H1 (cell line): ENCODE measurements at regions not wholly inside any gene's neighbourhood (a gene's known extent, or its start where the extent isn't known, plus 50 kb on each side); places are given as distances from the start of the nearest gene placed in this dataset.

ENCODE experiments used
- CTCF ChIA-PET: fragments of 300-600 bp; sonication (Branson Sonifier 250); formaldehyde crosslinking; loops from one replicate; lab custom pipeline; 2021; ENCODE audit not compliant: partially characterized antibody; lab: Charles Lee
- POLR2A ChIA-PET: fragments of 300-600 bp; sonication (Branson Sonifier 250); formaldehyde crosslinking; loops from one replicate; lab custom pipeline; 2021; ENCODE audit warnings: inconsistent platforms; ENCODE audit not compliant: partially characterized antibody; lab: Charles Lee
- DNase-seq, 2 experiments: peaks; one replicate each; pipeline versions ENCODE4 v3.0.0 to v3.0.0-alpha.2; 2010 to 2022; ENCODE audit warnings: low spot score in 2 of 2, low read depth in 1 of 2, mixed read lengths in 1 of 2
- FAIRE-seq: peaks from 2 replicates; lab custom pipeline; 2011; peaks lifted over from hg19 to GRCh38; lab: Jason Lieb, UNC
- H2AFZ ChIP-seq: 2 replicates; pipeline ENCODE4 v1.8.1; 2012; ENCODE audit warnings: low read length, inconsistent platforms
- H2AK5ac ChIP-seq: 2 replicates; pipeline ENCODE4 v1.6.1; 2013; ENCODE audit warnings: low read depth, low read length
- H2BK120ac ChIP-seq: replicated peaks from 2 replicates; pipeline ENCODE3; 2013; ENCODE audit warnings: low read depth, low read length, inconsistent platforms
- H2BK12ac ChIP-seq: 2 replicates; pipeline ENCODE4 v1.6.1; 2013; ENCODE audit warnings: low read depth, low read length
- H2BK15ac ChIP-seq: 2 replicates; pipeline ENCODE4 v1.6.1; 2013; ENCODE audit warnings: low read length
- H2BK20ac ChIP-seq: 2 replicates; pipeline ENCODE4 v1.6.1; 2013; ENCODE audit warnings: low read length
- H2BK5ac ChIP-seq: 2 replicates; pipeline ENCODE4 v1.6.1; 2013; ENCODE audit warnings: low read depth, low read length
- H3K14ac ChIP-seq: 2 replicates; pipeline ENCODE4 v1.6.1; 2013; ENCODE audit warnings: inconsistent platforms; ENCODE audit not compliant: insufficient read length
- H3K18ac ChIP-seq: 2 replicates; pipeline ENCODE4 v1.6.1; 2013; ENCODE audit warnings: low read length; ENCODE audit errors: extremely low read depth
- H3K23ac ChIP-seq: 2 replicates; pipeline ENCODE4 v1.6.1; 2013; ENCODE audit warnings: inconsistent platforms; ENCODE audit not compliant: insufficient read length
- H3K23me2 ChIP-seq: 2 replicates; pipeline ENCODE4 v1.6.1; 2013; ENCODE audit warnings: low read depth, low read length
- H3K27ac ChIP-seq: 2 replicates; pipeline ENCODE4 v1.6.1; 2011; ENCODE audit warnings: low read depth, low read length, inconsistent platforms
- H3K27me3 ChIP-seq, 4 experiments: replicated peaks in 1 of 4; 1 replicate in 1 of 4; 2 replicates in 3 of 4; pipeline versions ENCODE4 v1.6.1 to v1.8.1; 2011 to 2013; ENCODE audit warnings: low read length in 3 of 4, mild to moderate bottlenecking in 3 of 4, inconsistent platforms in 2 of 4, mixed read lengths in 2 of 4, moderate library complexity in 1 of 4; ENCODE audit not compliant: control insufficient read depth in 3 of 4, insufficient read depth in 3 of 4; ENCODE audit errors: extremely low read depth in 1 of 4
- H3K36me3 ChIP-seq, 4 experiments: 2 replicates each; pipeline versions ENCODE4 v1.6.1 to v1.8.1; 2011 to 2013; ENCODE audit warnings: mild to moderate bottlenecking in 4 of 4, low read length in 3 of 4, moderate library complexity in 2 of 4, control low read depth in 1 of 4, inconsistent platforms in 1 of 4; ENCODE audit not compliant: insufficient read depth in 4 of 4, control insufficient read depth in 2 of 4
- H3K4ac ChIP-seq: replicated peaks from 2 replicates; pipeline ENCODE3; 2013; ENCODE audit warnings: low read length, low read depth, mixed read lengths, inconsistent platforms; ENCODE audit not compliant: insufficient read length
- H3K4me1 ChIP-seq, 4 experiments: replicated peaks in 1 of 4; 1 replicate in 1 of 4; 2 replicates in 3 of 4; pipeline versions ENCODE4 v1.6.1 to v1.8.1; 2011 to 2013; ENCODE audit warnings: low read length in 3 of 4, inconsistent platforms in 2 of 4, mixed read lengths in 1 of 4; ENCODE audit not compliant: insufficient read depth in 4 of 4, control insufficient read depth in 3 of 4
- H3K4me2 ChIP-seq, 2 experiments: 2 replicates each; pipeline versions ENCODE4 v1.6.1 to v1.8.1; 2011 to 2013; ENCODE audit warnings: low read depth in 2 of 2, low read length in 2 of 2, control low read depth in 1 of 2, inconsistent platforms in 1 of 2, mild to moderate bottlenecking in 1 of 2; ENCODE audit not compliant: insufficient read depth in 1 of 2
- H3K4me3 ChIP-seq, 4 experiments: fragments of 200-600, 300-600 bp in 1 of 4; sonication (generic), shearing (Covaris generic), sonication (Bioruptor Twin) in 1 of 4; 2 replicates each; pipeline versions ENCODE4 v1.5.1 to v1.8.1; 2011 to 2016; ENCODE audit warnings: low read length in 4 of 4, low read depth in 3 of 4, control low read depth in 2 of 4, inconsistent platforms in 2 of 4, mild to moderate bottlenecking in 2 of 4, mixed read lengths in 1 of 4, moderate library complexity in 1 of 4; ENCODE audit not compliant: insufficient read depth in 2 of 4; ENCODE audit errors: extremely low read depth in 1 of 4
- H3K56ac ChIP-seq: replicated peaks from 2 replicates; pipeline ENCODE3; 2013; ENCODE audit warnings: low read depth, mild to moderate bottlenecking, mixed read lengths, low read length, inconsistent platforms; ENCODE audit not compliant: insufficient read length
- H3K79me1 ChIP-seq: 2 replicates; pipeline ENCODE4 v1.6.1; 2013; ENCODE audit warnings: low read depth, low read length, control low read depth
- H3K79me2 ChIP-seq, 2 experiments: 2 replicates each; pipeline versions ENCODE4 v1.6.1 to v1.8.1; 2012 to 2013; ENCODE audit warnings: low read length in 2 of 2, mild to moderate bottlenecking in 2 of 2, inconsistent platforms in 1 of 2; ENCODE audit not compliant: insufficient read depth in 2 of 2, control insufficient read depth in 1 of 2
- H3K9ac ChIP-seq, 4 experiments: replicated peaks in 1 of 4; 1 replicate in 1 of 4; 2 replicates in 3 of 4; pipeline versions ENCODE4 v1.6.1 to v1.8.1; 2011 to 2013; ENCODE audit warnings: low read depth in 3 of 4, low read length in 3 of 4, control low read depth in 2 of 4, mild to moderate bottlenecking in 2 of 4, moderate library complexity in 2 of 4, inconsistent platforms in 1 of 4; ENCODE audit errors: extremely low read depth in 1 of 4
- H3K9me3 ChIP-seq, 2 experiments: 2 replicates each; pipeline versions ENCODE4 v1.6.1 to v1.8.1; 2012 to 2013; ENCODE audit warnings: mild to moderate bottlenecking in 2 of 2, moderate library complexity in 2 of 2, control low read depth in 1 of 2, inconsistent platforms in 1 of 2, low read depth in 1 of 2, low read length in 1 of 2, mixed read lengths in 1 of 2; ENCODE audit not compliant: insufficient read depth in 2 of 2
- H4K20me1 ChIP-seq, 2 experiments: replicated peaks in 1 of 2; 2 replicates each; pipeline versions ENCODE3 to v1.8.1; 2011 to 2013; ENCODE audit warnings: inconsistent platforms in 2 of 2, low read length in 2 of 2, mild to moderate bottlenecking in 1 of 2; ENCODE audit not compliant: insufficient read depth in 2 of 2, control insufficient read depth in 1 of 2
- H4K5ac ChIP-seq: 2 replicates; pipeline ENCODE4 v1.6.1; 2013; ENCODE audit warnings: low read length, low read depth, mixed read lengths, inconsistent platforms; ENCODE audit not compliant: insufficient read length
- H4K8ac ChIP-seq: 2 replicates; pipeline ENCODE4 v1.8.0; 2013; ENCODE audit warnings: mild to moderate bottlenecking, moderate library complexity, low read length, inconsistent platforms; ENCODE audit not compliant: insufficient read depth; ENCODE audit errors: extremely low read depth
- H4K91ac ChIP-seq: replicated peaks from 2 replicates; pipeline ENCODE3; 2013; ENCODE audit warnings: low read length, mixed read lengths, inconsistent platforms; ENCODE audit not compliant: insufficient read length
- CHD2 ChIP-seq: IDR thresholded peaks from 2 replicates; pipeline ENCODE4 v1.6.1; 2012; ENCODE audit warnings: low read length, improper control_type of control experiment
- CREB1 ChIP-seq: IDR thresholded peaks from 2 replicates; pipeline ENCODE4 v1.6.1; 2012; ENCODE audit warnings: inconsistent platforms
- KDM4A ChIP-seq: IDR thresholded peaks from one replicate; pipeline ENCODE4 v1.7.1; 2012; ENCODE audit warnings: low read depth, mild to moderate bottlenecking, moderate library complexity, low read length, inconsistent platforms; ENCODE audit not compliant: severe bottlenecking
- KDM5A ChIP-seq: fragments of 200-600 bp; IDR thresholded peaks from 2 replicates; pipeline ENCODE4 v1.7.1; 2012; ENCODE audit warnings: mild to moderate bottlenecking, low read length, inconsistent platforms, mixed read lengths
- MAFK ChIP-seq: IDR thresholded peaks from 2 replicates; pipeline ENCODE4 v1.6.1; 2012; ENCODE audit warnings: low read depth, mild to moderate bottlenecking, improper control_type of control experiment, low read length
- MAX ChIP-seq: IDR thresholded peaks from 2 replicates; pipeline ENCODE4 v1.6.1; 2012; ENCODE audit warnings: inconsistent platforms
- PHF8 ChIP-seq: fragments of 200-600 bp; sonication (generic); conservative IDR thresholded peaks from 2 replicates; pipeline ENCODE4 v1.7.1; 2012; ENCODE audit warnings: low read depth, mild to moderate bottlenecking, inconsistent platforms, low read length, moderate library complexity
- POLR2A ChIP-seq, 2 experiments: IDR thresholded peaks; 1 replicate in 1 of 2; 2 replicates in 1 of 2; pipeline ENCODE4 v1.6.1; 2011; ENCODE audit warnings: low read depth in 2 of 2, low read length in 2 of 2, mild to moderate bottlenecking in 2 of 2; ENCODE audit errors: control extremely low read depth in 1 of 2
- POU5F1 ChIP-seq: IDR thresholded peaks from 2 replicates; pipeline ENCODE4 v1.6.1; 2011; ENCODE audit warnings: low read depth, mild to moderate bottlenecking, low read length, moderate library complexity
- RAD21 ChIP-seq, 2 experiments: IDR thresholded peaks in 1 of 2; conservative IDR thresholded peaks in 1 of 2; 2 replicates each; pipeline ENCODE4 v1.6.1; 2011; ENCODE audit warnings: low read depth in 2 of 2, low read length in 2 of 2, improper control_type of control experiment in 1 of 2, inconsistent platforms in 1 of 2, mild to moderate bottlenecking in 1 of 2, moderate library complexity in 1 of 2
- SIN3A ChIP-seq, 2 experiments: IDR thresholded peaks in 1 of 2; conservative IDR thresholded peaks in 1 of 2; 2 replicates each; pipeline ENCODE4 v1.6.1; 2011 to 2012; ENCODE audit warnings: low read length in 2 of 2, improper control_type of control experiment in 1 of 2, low read depth in 1 of 2, mild to moderate bottlenecking in 1 of 2
- SP4 ChIP-seq: IDR thresholded peaks from 2 replicates; pipeline ENCODE4 v1.6.1; 2012; ENCODE audit warnings: low read length, inconsistent platforms
- USF2 ChIP-seq: IDR thresholded peaks from 2 replicates; pipeline ENCODE4 v1.6.1; 2011; ENCODE audit warnings: low read length, improper control_type of control experiment
- WGBS, 2 experiments: shearing (Covaris generic) in 1 of 2; methylation state at CpG; one replicate each; pipeline versions ENCODE4 v1.1.6 to v1.1.7; 2013 to 2015; ENCODE audit warnings: low lambda C conversion rate in 2 of 2, mixed read lengths in 2 of 2, inconsistent platforms in 1 of 2, low coverage in 1 of 2, missing lambda C conversion rate in 1 of 2; ENCODE audit not compliant: insufficient replicate concordance in 2 of 2, insufficient coverage in 1 of 2, insufficient read length in 1 of 2; ENCODE audit errors: extremely low coverage in 1 of 2, missing lambda C conversion rate in 1 of 2; 5-methylcytosine and 5-hydroxymethylcytosine counted together

GRCh38 chr15:98286831-98287230 is 326.3 kb downstream of the ARRDC4 start:
- Histone ChIP-seq H4K91ac (no peak overlapping the region), H3K9me3 (no peaks in the 10 kb centered on the region), H3K4ac (no peak overlapping the region), H3K4me2 (no peak overlapping the region), H3K9ac (no peak overlapping the region), H3K4me3 (no peak overlapping the region), H3K18ac (no peak overlapping the region), H3K27ac (no peak overlapping the region), H3K23me2 (no peaks in the 10 kb centered on the region), H2BK12ac (no peak overlapping the region), H3K79me2 (no peaks in the 10 kb centered on the region), H3K27me3 (no peaks in the 10 kb centered on the region), H2AK5ac (no peak overlapping the region), H3K4me1 (no peaks in the 10 kb centered on the region), H3K79me1 (no peaks in the 10 kb centered on the region), H2BK120ac (no peak overlapping the region), H3K36me3 (no peaks in the 10 kb centered on the region), H4K8ac (no peak overlapping the region), H2BK5ac (no peak overlapping the region), H4K5ac (no peak overlapping the region), H4K20me1 (no peaks in the 10 kb centered on the region), H3K14ac (no peak overlapping the region), H2BK20ac (no peak overlapping the region), H2AFZ (no peak overlapping the region), H3K23ac (no peak overlapping the region), H2BK15ac (no peak overlapping the region), H3K56ac (no peak overlapping the region)
- DNase-seq (no peak), FAIRE-seq (no peak)
- TF ChIP-seq RAD21 (IDR thresholded peaks at IDR 0.05 in 1 of 2, conservative IDR thresholded peaks at IDR 0.05 in 1 of 2; ENCODE audit: low read depth in 2 of 2, low read length in 2 of 2) (no peak), SIN3A (conservative IDR thresholded peaks at IDR 0.05 in 1 of 2, IDR thresholded peaks at IDR 0.05 in 1 of 2; ENCODE audit: low read depth in 1 of 2, low read length in 2 of 2) (no peak), POLR2A (IDR thresholded peaks at IDR 0.05; ENCODE audit: control extremely low read depth in 1 of 2, low read depth in 2 of 2, low read length in 2 of 2) (no peak), CREB1 (no peak), SP4 (no peak), CHD2 (no peak), PHF8 (no peak), POU5F1 (no peak), KDM4A (no peak), USF2 (no peak), MAX (no peak), MAFK (no peak), KDM5A (no peak)
- POLR2A ChIA-PET, result no interaction called here
- CTCF ChIA-PET, result interaction anchor here (0.8 to 1.5 kb wide), 6 partner anchors 18 to 389 kb away, joined by 3 to 4 read pairs (median 3); no protein-coding TSS in a partner anchor
- 96% methylated on average over 3 of the region's 3 CpGs; no CpG with 5 or more reads in 1 of the 2 experiments for WGBS, 2 experiments
